SH-SY5Y (cell line): ENCODE measurements at regions not wholly inside any gene's neighbourhood (a gene's known extent, or its start where the extent isn't known, plus 50 kb on each side); places are given as distances from the start of the nearest gene placed in this dataset.

Experiments
- GATA2 ChIP-seq: IDR thresholded peaks from 2 replicates; pipeline ENCODE4 v1.6.1; 2011; ENCODE audit warnings: mild to moderate bottlenecking, low read depth, low read length
- GATA3 ChIP-seq: IDR thresholded peaks from 2 replicates; pipeline ENCODE4 v1.6.1; 2011; ENCODE audit warnings: low read depth, mild to moderate bottlenecking, low read length, moderate library complexity

DNA sequence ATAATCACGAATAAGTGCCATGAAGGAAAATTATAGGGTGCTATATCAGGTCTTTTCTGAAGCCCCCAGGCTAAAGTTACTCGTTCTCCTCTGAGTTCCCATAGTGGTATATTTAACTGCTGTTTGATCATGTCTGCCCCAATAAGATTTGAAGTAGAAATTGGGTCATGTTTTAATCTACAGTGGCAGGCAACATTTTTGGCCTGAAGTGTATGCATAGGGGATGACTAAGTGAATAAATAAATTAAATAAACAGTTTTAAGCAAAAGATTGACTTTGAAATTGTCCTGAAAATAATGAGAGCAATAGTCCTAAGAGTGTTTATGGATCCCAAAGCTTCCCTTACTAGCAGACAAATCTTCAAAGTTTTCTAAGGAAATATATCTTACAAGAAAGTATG, 500.9 kb downstream of the TNS1 start:
- TF ChIP-seq GATA2 (no peak), GATA3 (no peak)
